ENCODE measurements at regions not wholly inside any gene's neighbourhood (a gene's known extent, or its start where the extent isn't known, plus 50 kb on each side); places are given as distances from the start of the nearest gene placed in this dataset.

DNA sequence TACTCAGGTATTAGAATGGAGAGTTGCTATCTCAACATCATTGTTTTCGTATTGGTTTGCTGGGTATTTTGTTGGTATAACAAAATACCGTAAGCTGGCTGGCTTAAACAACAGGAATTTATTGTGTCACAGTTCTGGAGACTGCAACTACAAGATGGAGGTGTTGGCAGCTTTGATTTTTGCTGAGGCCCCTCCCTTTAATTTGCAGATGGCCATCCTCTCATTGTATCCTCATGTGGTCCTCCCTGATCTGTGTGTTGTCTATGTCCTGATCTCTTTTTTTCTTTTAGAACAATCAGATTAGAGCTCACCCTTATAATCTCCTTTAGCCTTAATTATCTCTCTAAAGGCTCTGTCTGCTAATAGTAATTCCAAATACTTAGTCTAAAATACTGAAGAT, 299.8 kb upstream of the GOLIM4 start:
- FAIRE-seq (no peak), DNase-seq (ENCODE audit: insufficient read length) (no peak)
- TF ChIP-seq POLR2A (IDR thresholded peaks at IDR 0.05; ENCODE audit: low read depth, low read length) = no peak
- no peak for TF ChIP-seq TAF1 (IDR thresholded peaks at IDR 0.05; ENCODE audit: borderline replicate concordance, low read depth, low read length)

DNA sequence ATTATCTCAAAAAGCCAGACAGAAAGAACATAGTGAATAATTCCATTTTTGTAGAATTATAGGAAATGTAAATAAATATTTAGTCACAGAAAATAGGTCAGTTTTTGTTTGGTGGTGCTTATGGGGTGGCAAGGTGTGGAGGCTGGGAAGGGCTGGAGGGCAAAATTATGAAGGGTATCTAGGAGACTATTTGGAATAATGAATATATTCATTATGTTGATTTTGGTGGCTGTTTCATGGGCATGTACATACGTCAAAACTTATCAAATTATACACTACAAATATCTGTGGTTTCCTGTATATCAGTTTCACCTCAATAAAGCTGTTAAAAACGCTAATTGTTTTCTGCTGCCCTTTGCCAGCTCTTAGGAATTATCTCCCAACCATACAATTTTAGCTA, 298.7 kb upstream of the GOLIM4 start:
- no peak for DNase-seq (ENCODE audit: insufficient read length)
- TF ChIP-seq POLR2A (IDR thresholded peaks at IDR 0.05; ENCODE audit: low read depth, low read length) (no peak), TAF1 (IDR thresholded peaks at IDR 0.05; ENCODE audit: borderline replicate concordance, low read depth, low read length) (no peak), POLR2AphosphoS5 (IDR thresholded peaks at IDR 0.05; ENCODE audit: low read depth, low read length) (no peak)
- no peak for FAIRE-seq

DNA sequence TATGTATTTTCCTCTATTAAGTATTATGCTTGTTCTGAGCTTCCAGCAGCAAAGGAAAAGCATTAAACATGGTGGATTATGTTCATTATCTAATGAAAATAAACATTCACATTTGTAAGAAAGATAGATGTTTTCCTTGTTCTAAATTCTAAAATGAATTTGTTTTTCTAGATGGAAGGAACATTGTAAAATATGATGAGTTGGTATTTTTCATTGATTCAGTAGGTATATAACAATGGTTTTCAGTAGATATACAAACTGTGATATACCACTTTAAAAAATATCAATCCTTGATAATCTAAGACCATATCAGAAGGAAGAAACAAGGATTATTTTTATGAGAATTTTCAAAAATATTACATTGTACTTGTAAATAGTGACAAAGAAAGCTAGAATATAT, 290.6 kb upstream of the GOLIM4 start:
- FAIRE-seq (no peak), DNase-seq (ENCODE audit: insufficient read length) (no peak)
- TF ChIP-seq TAF1 (IDR thresholded peaks at IDR 0.05; ENCODE audit: borderline replicate concordance, low read depth, low read length) = no peak
- no peak for TF ChIP-seq POLR2AphosphoS5 (IDR thresholded peaks at IDR 0.05; ENCODE audit: low read depth, low read length)
- no peak for TF ChIP-seq POLR2A (IDR thresholded peaks at IDR 0.05; ENCODE audit: low read depth, low read length)

DNA sequence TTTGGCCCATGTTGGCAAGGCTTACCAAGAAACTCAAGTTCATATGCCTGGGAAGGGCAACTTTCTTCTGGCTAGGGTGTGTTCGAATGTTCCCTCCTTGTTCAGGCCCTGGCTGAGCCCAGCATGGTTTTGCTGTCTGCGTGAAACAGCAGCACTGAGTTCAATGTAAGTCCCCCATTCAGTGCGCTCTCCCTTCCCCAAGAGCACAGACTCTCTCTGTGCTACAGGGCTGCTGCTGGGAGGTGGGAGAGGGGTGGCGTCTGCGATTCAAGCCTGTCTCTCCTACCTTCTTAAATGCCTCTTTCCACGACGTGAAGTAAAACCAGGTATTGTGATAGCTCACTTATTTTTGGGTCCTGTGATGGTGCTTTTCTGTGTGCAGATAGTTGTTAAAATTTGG, 289.3 kb upstream of the GOLIM4 start:
- DNase-seq (ENCODE audit: insufficient read length) (no peak), FAIRE-seq (no peak)
- no peak for TF ChIP-seq TAF1 (IDR thresholded peaks at IDR 0.05; ENCODE audit: borderline replicate concordance, low read depth, low read length)
- no peak for TF ChIP-seq POLR2AphosphoS5 (IDR thresholded peaks at IDR 0.05; ENCODE audit: low read depth, low read length)
- no peak for TF ChIP-seq POLR2A (IDR thresholded peaks at IDR 0.05; ENCODE audit: low read depth, low read length)

DNA sequence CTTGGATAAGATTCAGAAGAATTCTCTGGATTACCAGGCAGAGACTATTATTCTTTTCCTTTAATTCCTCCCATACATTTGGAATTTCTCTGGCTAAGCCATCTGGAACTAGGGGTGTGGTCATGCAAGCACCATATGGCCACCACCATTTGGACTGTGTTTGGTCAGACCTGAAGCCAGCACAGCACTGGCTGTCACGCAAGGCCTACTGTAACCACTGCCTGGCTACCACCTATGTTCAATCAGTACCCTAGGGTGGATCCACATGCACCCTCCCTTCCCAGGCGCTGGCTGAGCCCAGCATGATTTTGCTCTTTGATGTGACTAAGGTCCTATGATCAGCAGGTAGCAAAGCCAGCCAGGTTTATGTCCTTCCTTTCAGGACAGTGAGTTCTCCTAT, 287.8 kb upstream of the GOLIM4 start:
- no peak for DNase-seq (ENCODE audit: insufficient read length)
- FAIRE-seq = no peak
- TF ChIP-seq POLR2AphosphoS5 (IDR thresholded peaks at IDR 0.05; ENCODE audit: low read depth, low read length) = no peak
- no peak for TF ChIP-seq TAF1 (IDR thresholded peaks at IDR 0.05; ENCODE audit: borderline replicate concordance, low read depth, low read length)
- TF ChIP-seq POLR2A (IDR thresholded peaks at IDR 0.05; ENCODE audit: low read depth, low read length) = no peak

DNA sequence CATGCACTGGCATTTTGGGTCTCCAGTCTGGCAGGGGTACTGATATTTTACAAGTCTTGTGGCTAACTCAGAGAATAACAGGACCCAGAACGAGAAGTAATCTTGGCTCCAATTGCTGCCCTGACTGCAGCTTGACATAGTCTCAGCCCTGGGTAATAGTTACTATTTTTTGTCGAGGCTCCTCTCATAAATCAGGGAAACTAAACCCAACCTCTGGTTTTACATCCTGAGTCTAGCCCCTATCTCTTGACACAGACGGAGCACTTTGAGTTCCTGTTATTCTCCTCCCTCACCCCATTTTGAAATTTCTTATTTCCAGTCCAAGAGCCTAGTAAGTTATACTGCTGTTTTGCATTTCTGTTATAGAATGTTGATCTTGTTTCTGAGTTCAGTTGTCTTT, 276.1 kb upstream of the GOLIM4 start:
- TF ChIP-seq TAF1 (IDR thresholded peaks at IDR 0.05; ENCODE audit: borderline replicate concordance, low read depth, low read length) (no peak), POLR2A (IDR thresholded peaks at IDR 0.05; ENCODE audit: low read depth, low read length) (no peak), POLR2AphosphoS5 (IDR thresholded peaks at IDR 0.05; ENCODE audit: low read depth, low read length) (no peak)
- DNase-seq (ENCODE audit: insufficient read length) = no peak
- FAIRE-seq = no peak

DNA sequence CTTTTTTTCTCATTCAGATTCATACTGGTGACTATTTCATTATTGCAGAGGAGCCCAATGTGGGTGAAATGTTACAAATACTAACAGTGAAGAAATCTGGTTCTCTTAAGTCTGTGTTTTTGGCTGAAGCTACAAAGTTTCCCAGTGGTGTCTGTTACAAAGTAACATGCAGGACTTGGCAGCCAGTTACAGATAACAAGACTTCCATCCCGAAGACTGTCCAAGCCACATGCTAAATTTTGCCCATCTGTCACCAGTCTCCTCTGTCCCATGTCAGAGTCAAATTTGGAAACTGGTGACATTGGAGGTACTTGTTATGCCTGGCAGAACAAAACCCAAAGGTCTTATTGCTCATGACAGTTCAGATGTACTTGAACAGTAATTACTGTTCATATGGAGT, 269.2 kb upstream of the GOLIM4 start:
- FAIRE-seq (no peak), DNase-seq (ENCODE audit: insufficient read length) (no peak)
- TF ChIP-seq TAF1 (IDR thresholded peaks at IDR 0.05; ENCODE audit: borderline replicate concordance, low read depth, low read length) (no peak), POLR2A (IDR thresholded peaks at IDR 0.05; ENCODE audit: low read depth, low read length) (no peak), POLR2AphosphoS5 (IDR thresholded peaks at IDR 0.05; ENCODE audit: low read depth, low read length) (no peak)

DNA sequence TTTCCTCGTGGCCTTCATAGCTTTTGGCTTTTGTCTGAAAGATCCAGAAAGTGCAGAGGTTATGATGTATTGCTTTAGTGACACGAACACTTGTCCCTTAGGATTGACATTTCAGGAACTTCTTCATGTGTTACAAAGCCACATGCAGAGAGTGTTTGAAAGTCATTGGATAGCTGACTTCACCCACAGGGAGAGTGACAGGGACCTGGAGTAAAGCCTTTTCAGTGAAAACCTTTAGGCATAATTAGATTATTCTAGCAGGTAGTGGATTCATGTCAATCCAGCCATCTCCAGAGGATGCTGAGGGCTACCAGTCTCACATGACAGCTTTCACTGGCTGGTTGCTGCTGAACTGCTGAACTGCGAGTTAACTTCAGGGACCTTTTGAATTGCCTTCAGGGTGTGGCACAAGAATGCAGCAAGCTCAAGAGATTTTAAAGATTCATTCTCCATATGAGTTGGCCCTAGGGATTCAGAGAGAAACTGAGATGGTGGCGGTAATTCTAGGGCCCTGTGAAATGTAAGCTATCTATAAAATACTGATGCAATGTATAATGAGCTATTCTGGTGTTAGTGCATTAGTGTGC, 267.0 kb upstream of the GOLIM4 start:
- no peak for FAIRE-seq
- TF ChIP-seq TAF1 (IDR thresholded peaks at IDR 0.05; ENCODE audit: borderline replicate concordance, low read depth, low read length) = no peak
- TF ChIP-seq POLR2AphosphoS5 (IDR thresholded peaks at IDR 0.05; ENCODE audit: low read depth, low read length) = no peak
- TF ChIP-seq POLR2A (IDR thresholded peaks at IDR 0.05; ENCODE audit: low read depth, low read length) = no peak
- no peak for DNase-seq (ENCODE audit: insufficient read length)

DNA sequence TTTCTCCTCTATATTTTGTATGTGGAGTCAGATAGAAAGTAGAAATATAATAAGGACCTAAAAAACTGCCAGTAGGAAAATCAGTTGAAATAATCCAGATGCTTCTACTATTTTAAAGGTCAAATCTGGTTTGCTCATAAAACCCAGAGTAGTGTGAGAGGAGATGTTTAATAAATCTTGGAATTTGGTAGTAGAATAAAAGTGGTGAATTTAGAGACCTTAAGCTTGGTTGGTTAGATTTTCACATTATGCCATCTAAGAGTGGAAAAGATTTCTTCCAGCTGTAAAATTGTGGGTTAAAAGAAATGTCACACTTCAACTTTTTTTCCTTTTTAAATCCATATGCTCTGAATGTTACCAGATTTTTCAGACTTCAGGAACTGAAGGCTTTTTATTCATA, 266.4 kb upstream of the GOLIM4 start:
- no peak for DNase-seq (ENCODE audit: insufficient read length)
- TF ChIP-seq POLR2AphosphoS5 (IDR thresholded peaks at IDR 0.05; ENCODE audit: low read depth, low read length) (no peak), TAF1 (IDR thresholded peaks at IDR 0.05; ENCODE audit: borderline replicate concordance, low read depth, low read length) (no peak), POLR2A (IDR thresholded peaks at IDR 0.05; ENCODE audit: low read depth, low read length) (no peak)
- no peak for FAIRE-seq

DNA sequence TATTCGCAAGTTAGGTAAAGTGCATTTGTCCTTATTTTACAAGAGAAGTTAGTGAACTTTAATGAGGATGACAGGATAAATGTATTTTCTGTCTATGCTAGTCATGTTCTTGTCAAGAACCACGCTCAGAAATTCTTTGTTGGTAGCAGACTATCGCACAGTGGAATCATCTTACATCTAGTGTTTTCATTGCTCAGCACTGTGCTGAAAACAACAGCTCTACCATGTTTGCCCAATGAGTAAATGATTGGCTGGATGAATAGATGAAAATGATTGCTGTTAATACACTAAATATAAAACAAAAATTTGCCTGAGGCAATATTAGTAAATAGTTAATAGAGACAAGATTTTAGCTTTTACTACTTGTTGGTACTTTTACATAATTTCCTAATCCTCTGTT, 265.3 kb upstream of the GOLIM4 start:
- no peak for DNase-seq (ENCODE audit: insufficient read length)
- FAIRE-seq = no peak
- TF ChIP-seq TAF1 (IDR thresholded peaks at IDR 0.05; ENCODE audit: borderline replicate concordance, low read depth, low read length) = no peak
- TF ChIP-seq POLR2A (IDR thresholded peaks at IDR 0.05; ENCODE audit: low read depth, low read length) = no peak
- TF ChIP-seq POLR2AphosphoS5 (IDR thresholded peaks at IDR 0.05; ENCODE audit: low read depth, low read length) = no peak

DNA sequence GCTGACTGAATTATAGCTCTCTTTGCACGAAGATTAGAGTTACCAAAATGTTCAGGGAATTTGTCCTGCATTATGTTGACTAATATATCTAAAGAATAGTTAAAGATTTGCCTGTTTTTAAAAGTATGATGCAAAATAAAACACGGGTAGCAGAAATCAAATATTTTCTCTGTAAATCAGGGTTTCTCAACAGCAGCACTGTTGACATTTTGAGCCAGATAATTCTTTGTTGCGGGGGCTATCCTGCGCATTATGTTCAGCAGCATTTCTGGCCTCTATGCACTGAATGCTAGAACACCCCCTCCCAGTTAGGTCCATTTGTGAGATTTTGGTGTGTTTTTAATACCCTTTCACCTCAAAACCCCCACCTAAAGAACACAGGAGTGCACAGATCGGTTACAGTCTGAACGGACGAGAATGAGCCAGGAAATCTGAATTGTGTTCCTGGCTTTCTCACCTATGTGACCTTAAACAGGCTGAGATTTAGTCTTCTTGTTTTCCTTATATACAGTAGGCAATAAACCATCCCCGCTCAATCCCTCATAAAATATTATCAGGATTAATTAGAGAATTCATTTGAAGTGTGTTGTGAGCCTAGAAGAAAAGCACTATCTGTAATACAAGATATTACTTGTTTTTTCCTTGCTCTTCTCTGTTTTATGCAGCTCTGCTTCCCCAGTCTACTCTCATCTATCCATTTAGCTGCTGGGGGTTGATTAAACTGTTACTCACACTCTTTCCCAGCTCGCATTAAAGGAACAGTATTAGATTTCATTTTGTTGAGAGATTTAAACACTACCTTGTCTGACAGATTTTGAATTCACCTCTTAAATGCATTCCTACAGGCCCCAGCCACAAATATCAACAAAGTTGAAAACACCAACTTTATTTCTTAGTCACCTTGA, 247.5 kb upstream of the GOLIM4 start:
- TF ChIP-seq POLR2A (IDR thresholded peaks at IDR 0.05; ENCODE audit: low read depth, low read length) (no peak), TAF1 (IDR thresholded peaks at IDR 0.05; ENCODE audit: borderline replicate concordance, low read depth, low read length) (no peak), POLR2AphosphoS5 (IDR thresholded peaks at IDR 0.05; ENCODE audit: low read depth, low read length) (no peak)
- FAIRE-seq = no peak
- no peak for DNase-seq (ENCODE audit: insufficient read length)
